ENCODE measurements at regions not wholly inside any gene's neighbourhood (a gene's known extent, or its start where the extent isn't known, plus 50 kb on each side); places are given as distances from the start of the nearest gene placed in this dataset.

- TF ChIP-seq CTCF (conservative IDR thresholded peaks at IDR 0.05) (no peak), EZH2 (IDR thresholded peaks at IDR 0.05; ENCODE audit: low read depth) (no peak)
Observed at GRCh38 chr2:145036421-145037011, 516.6 kb upstream of the ZEB2 start.
